ENCODE measurements at regions not wholly inside any gene's neighbourhood (a gene's known extent, or its start where the extent isn't known, plus 50 kb on each side); places are given as distances from the start of the nearest gene placed in this dataset.

DNA sequence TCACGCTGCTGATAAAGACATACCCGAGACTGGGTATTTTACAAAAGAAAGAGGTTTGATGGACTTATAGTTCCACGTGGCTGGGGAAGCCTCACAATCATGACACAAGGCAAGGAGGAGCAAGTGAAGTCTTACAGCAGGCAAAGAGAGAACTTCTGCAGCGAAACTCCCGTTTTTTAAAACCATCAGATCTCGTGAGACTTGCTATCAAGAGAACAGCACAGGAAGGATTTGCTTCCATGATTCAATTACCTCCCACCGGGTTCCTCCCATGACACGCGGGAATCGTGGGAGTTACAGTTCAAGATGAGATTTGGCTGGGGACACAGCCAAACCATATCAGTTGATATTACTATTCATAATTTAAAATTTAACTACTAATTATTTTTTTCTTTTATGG lies 157.3 kb upstream of the ATXN1 start:
- peaks cover 0 to 1% (median 1%) of the 10 kb centered on the region in 3 experiments; a peak in 2 of 7 replicates for H3K36me3 Mint-ChIP-seq (ENCODE audit: insufficient read depth in 1 of 3, low read depth in 3 of 3)
- no peaks in the 10 kb centered on the region for H3K23me2 ChIP-seq (ENCODE audit: insufficient read length, low read depth, low read length, poor library complexity, severe bottlenecking)
- no peak overlapping the region for H2BK12ac ChIP-seq (ENCODE audit: insufficient read length, low read depth, low read length)
- H3K14ac ChIP-seq (ENCODE audit: insufficient read depth, low read length), result no peak overlapping the region
- no peaks in the 10 kb centered on the region for H3K27me3 Mint-ChIP-seq (ENCODE audit: low read depth)
- H3K27me3 ChIP-seq (ENCODE audit: insufficient read depth, low read length), result no peaks in the 10 kb centered on the region
- no peaks in the 10 kb centered on the region for H3K79me1 ChIP-seq (ENCODE audit: insufficient read depth, low read depth, low read length, poor library complexity, severe bottlenecking)
- H3T11ph ChIP-seq (ENCODE audit: low read length), result no peak overlapping the region
- no peak overlapping the region for H4K5ac ChIP-seq (ENCODE audit: insufficient read length, low read depth, low read length)
- H2BK15ac ChIP-seq (ENCODE audit: low read depth, low read length), result no peak overlapping the region
- WGBS (ENCODE audit: extremely low coverage, insufficient read length, low lambda C conversion rate), result no CpG with 5 or more reads among the region's 10 CpGs
- no peak overlapping the region for H3K27ac ChIP-seq (ENCODE audit: insufficient read length, low read depth, low read length)
- H3K4me1 ChIP-seq (ENCODE audit: insufficient read depth, low read length), result peaks cover 3% of the 10 kb centered on the region; the same call in 1 of the 2 replicates
- H4K8ac ChIP-seq (replicated peaks; ENCODE audit: insufficient read length, low read depth, low read length), result no peak overlapping the region
- peak; percentile 32 for DNase-seq
- H3K4me3 Mint-ChIP-seq, result no peak overlapping the region
- H3K4ac ChIP-seq (ENCODE audit: low read depth, low read length), result no peak overlapping the region
- peaks cover 7 to 9% of the 10 kb centered on the region in 2 experiments for H3K4me1 Mint-ChIP-seq
- H2BK20ac ChIP-seq (ENCODE audit: low read depth, low read length, poor library complexity, severe bottlenecking), result no peak overlapping the region
- no peak overlapping the region for H2BK5ac ChIP-seq (ENCODE audit: insufficient read length, low read length)
- H3K56ac ChIP-seq (ENCODE audit: insufficient read length, low read depth, low read length), result no peak overlapping the region
- H3K4me2 ChIP-seq (ENCODE audit: insufficient read depth, insufficient read length, low read length), result no peak overlapping the region
- H2BK120ac ChIP-seq (ENCODE audit: low read depth, low read length, poor library complexity, severe bottlenecking), result no peak overlapping the region
- H3K18ac ChIP-seq (ENCODE audit: insufficient read length, low read depth, low read length), result no peak overlapping the region
- H3K27ac Mint-ChIP-seq, result peak overlapping the region in 1 of 3 experiments; percentile 61; a peak in 1 of 7 replicates
- no peak overlapping the region for H2AFZ ChIP-seq (ENCODE audit: low read length)
- TF ChIP-seq CTCF (conservative IDR thresholded peaks at IDR 0.05), result no peak
- H3K9ac ChIP-seq (ENCODE audit: extremely low read depth, insufficient read length, low read length), result no peak overlapping the region
- no peaks in the 10 kb centered on the region for H4K20me1 ChIP-seq (ENCODE audit: control insufficient read depth, insufficient read depth, insufficient read length)
- H2AK5ac ChIP-seq (ENCODE audit: insufficient read length, low read length), result no peak overlapping the region
- H3K9me3 ChIP-seq (ENCODE audit: control insufficient read depth, low read depth, low read length), result no peaks in the 10 kb centered on the region
- no peak overlapping the region for H3K23ac ChIP-seq (ENCODE audit: insufficient read length, low read depth, low read length)
- H3K79me2 ChIP-seq (ENCODE audit: insufficient read depth, low read length), result no peaks in the 10 kb centered on the region
- H3K9me3 Mint-ChIP-seq, result peaks cover 0 to 5% of the 10 kb centered on the region in 2 experiments
- no peak overlapping the region for H4K91ac ChIP-seq (ENCODE audit: insufficient read length, low read depth, low read length)
